ENCODE measurements at regions not wholly inside any gene's neighbourhood (a gene's known extent, or its start where the extent isn't known, plus 50 kb on each side); places are given as distances from the start of the nearest gene placed in this dataset.

DNA sequence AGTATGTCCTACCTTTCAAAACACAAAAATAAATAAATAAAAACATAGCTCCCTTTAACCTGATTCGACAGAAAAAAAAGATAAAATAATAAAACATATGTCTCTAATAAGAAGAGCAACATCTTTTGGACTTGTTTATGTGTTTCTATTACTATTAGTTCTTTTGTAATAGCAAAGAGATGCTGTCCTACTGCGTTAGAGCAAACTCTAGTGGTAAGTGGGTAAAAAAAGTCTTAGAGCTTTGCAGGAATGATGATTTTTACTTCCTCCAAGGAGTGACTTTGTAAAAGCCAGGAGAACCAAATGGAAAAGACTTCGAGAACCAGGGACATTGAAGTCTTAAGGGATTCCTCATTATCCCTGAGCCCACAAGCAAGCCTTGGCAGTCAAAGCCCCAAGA is 450.1 kb downstream of the METTL4 start:
- Histone ChIP-seq H3K4me3 (replicated peaks in 1 of 2; ENCODE audit: low read depth in 1 of 2, low read length in 2 of 2) (no peak overlapping the region), H3K4me1 (ENCODE audit: control insufficient read depth in 1 of 2, insufficient read depth in 2 of 2, low read length in 2 of 2) (no peaks in the 10 kb centered on the region), H3K9me3 (ENCODE audit: control insufficient read depth in 1 of 2, insufficient read depth in 1 of 2, low read depth in 1 of 2, low read length in 2 of 2) (no peaks in the 10 kb centered on the region), H3K79me2 (ENCODE audit: insufficient read depth, low read length) (no peaks in the 10 kb centered on the region), H3K9me2 (ENCODE audit: insufficient read depth) (no peaks in the 10 kb centered on the region), H4K20me1 (ENCODE audit: insufficient read depth) (no peaks in the 10 kb centered on the region), H3K4me2 (ENCODE audit: low read length) (no peak overlapping the region), H3K36me3 (ENCODE audit: control insufficient read depth in 1 of 2, insufficient read depth in 2 of 2, low read length in 2 of 2) (no peaks in the 10 kb centered on the region), H2AFZ (ENCODE audit: low read depth, low read length, poor library complexity, severe bottlenecking) (no peak overlapping the region), H3K27ac (ENCODE audit: low read depth, low read length) (no peak overlapping the region), H3K9ac (ENCODE audit: low read length) (no peak overlapping the region), H3K27me3 (ENCODE audit: insufficient read depth, low read length) (no peaks in the 10 kb centered on the region)
- ATAC-seq (no peak), DNase-seq (ENCODE audit: low read depth, low spot score) (no peak)
- POLR2A ChIA-PET = no interaction called here
- no TSS peak for BruUV-seq (replicated peaks)
- RAD21 ChIA-PET (ENCODE audit: low non-redundant PET in 1 of 2, low total read pairs in 2 of 2, uncharacterized antibody in 2 of 2, unreplicated experiment in 2 of 2) = no interaction called here
- TF ChIP-seq SP1 (IDR thresholded peaks at IDR 0.05; ENCODE audit: low read depth) = no peak
- TF ChIP-seq CBX3 (IDR thresholded peaks at IDR 0.05; ENCODE audit: low read depth) = no peak
- no peak for TF ChIP-seq ELF1 (IDR thresholded peaks at IDR 0.05; ENCODE audit: borderline replicate concordance, low read depth)
- TF ChIP-seq RAD21 (IDR thresholded peaks at IDR 0.05; ENCODE audit: low read depth) = peak; percentile 8; the same call in 1 of the 2 replicates
- no peak for TF ChIP-seq ZFX (IDR thresholded peaks at IDR 0.05)
- TF ChIP-seq SRF (IDR thresholded peaks at IDR 0.05; ENCODE audit: low read depth) = no peak
- intact Hi-C loops (cut with micrococcal nuclease) = no loop called here
- CTCF ChIA-PET = interaction anchor here (1.8 kb wide), 1 partner anchor 15 kb away, joined by 7 read pairs; no protein-coding TSS in a partner anchor

DNA sequence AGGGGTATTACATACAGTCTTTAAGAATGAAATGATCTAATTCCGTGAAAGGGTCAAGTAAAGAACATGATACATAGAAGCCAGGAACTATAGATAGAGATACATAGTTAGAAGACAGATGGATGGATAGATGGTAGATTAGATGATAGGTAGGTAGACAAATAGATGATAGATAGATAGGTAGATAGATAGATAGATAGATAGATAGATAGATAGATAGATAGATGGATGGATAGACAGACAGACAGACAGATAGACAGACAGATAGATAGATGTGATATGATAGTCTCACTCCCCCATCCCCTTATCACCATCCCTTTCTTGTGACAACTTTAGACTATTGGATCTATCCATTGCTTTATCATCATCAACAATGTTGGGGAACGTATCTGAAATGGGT is 448.2 kb downstream of the METTL4 start:
- RAD21 ChIA-PET (ENCODE audit: low non-redundant PET in 1 of 2, low total read pairs in 2 of 2, uncharacterized antibody in 2 of 2, unreplicated experiment in 2 of 2) = no interaction called here
- intact Hi-C loops (cut with micrococcal nuclease) = no loop called here
- POLR2A ChIA-PET = no interaction called here
- TF ChIP-seq ELF1 (IDR thresholded peaks at IDR 0.05; ENCODE audit: borderline replicate concordance, low read depth) = no peak
- TF ChIP-seq SIN3A (IDR thresholded peaks at IDR 0.05; ENCODE audit: low read depth) = no peak
- no peak for TF ChIP-seq POLR2AphosphoS5 (IDR thresholded peaks at IDR 0.05; ENCODE audit: low read depth, low read length)
- no peak for TF ChIP-seq POLR2A (IDR thresholded peaks at IDR 0.05; ENCODE audit: borderline replicate concordance, extremely low read depth, insufficient read depth, insufficient read length)
- TF ChIP-seq, protein P1, sequence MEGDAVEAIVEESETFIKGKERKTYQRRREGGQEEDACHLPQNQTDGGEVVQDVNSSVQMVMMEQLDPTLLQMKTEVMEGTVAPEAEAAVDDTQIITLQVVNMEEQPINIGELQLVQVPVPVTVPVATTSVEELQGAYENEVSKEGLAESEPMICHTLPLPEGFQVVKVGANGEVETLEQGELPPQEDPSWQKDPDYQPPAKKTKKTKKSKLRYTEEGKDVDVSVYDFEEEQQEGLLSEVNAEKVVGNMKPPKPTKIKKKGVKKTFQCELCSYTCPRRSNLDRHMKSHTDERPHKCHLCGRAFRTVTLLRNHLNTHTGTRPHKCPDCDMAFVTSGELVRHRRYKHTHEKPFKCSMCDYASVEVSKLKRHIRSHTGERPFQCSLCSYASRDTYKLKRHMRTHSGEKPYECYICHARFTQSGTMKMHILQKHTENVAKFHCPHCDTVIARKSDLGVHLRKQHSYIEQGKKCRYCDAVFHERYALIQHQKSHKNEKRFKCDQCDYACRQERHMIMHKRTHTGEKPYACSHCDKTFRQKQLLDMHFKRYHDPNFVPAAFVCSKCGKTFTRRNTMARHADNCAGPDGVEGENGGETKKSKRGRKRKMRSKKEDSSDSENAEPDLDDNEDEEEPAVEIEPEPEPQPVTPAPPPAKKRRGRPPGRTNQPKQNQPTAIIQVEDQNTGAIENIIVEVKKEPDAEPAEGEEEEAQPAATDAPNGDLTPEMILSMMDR (IDR thresholded peaks at IDR 0.05 in 2 of 3, conservative IDR thresholded peaks at IDR 0.05 in 1 of 3; ENCODE audit: borderline replicate concordance in 1 of 3, insufficient read depth in 1 of 3, low read depth in 2 of 3, low read length in 2 of 3) = no peak
- TF ChIP-seq CBX3 (IDR thresholded peaks at IDR 0.05; ENCODE audit: low read depth) = no peak
- TF ChIP-seq FOSL1 (IDR thresholded peaks at IDR 0.05; ENCODE audit: low read depth) = no peak
- TF ChIP-seq, protein P2, sequence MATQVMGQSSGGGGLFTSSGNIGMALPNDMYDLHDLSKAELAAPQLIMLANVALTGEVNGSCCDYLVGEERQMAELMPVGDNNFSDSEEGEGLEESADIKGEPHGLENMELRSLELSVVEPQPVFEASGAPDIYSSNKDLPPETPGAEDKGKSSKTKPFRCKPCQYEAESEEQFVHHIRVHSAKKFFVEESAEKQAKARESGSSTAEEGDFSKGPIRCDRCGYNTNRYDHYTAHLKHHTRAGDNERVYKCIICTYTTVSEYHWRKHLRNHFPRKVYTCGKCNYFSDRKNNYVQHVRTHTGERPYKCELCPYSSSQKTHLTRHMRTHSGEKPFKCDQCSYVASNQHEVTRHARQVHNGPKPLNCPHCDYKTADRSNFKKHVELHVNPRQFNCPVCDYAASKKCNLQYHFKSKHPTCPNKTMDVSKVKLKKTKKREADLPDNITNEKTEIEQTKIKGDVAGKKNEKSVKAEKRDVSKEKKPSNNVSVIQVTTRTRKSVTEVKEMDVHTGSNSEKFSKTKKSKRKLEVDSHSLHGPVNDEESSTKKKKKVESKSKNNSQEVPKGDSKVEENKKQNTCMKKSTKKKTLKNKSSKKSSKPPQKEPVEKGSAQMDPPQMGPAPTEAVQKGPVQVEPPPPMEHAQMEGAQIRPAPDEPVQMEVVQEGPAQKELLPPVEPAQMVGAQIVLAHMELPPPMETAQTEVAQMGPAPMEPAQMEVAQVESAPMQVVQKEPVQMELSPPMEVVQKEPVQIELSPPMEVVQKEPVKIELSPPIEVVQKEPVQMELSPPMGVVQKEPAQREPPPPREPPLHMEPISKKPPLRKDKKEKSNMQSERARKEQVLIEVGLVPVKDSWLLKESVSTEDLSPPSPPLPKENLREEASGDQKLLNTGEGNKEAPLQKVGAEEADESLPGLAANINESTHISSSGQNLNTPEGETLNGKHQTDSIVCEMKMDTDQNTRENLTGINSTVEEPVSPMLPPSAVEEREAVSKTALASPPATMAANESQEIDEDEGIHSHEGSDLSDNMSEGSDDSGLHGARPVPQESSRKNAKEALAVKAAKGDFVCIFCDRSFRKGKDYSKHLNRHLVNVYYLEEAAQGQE (IDR thresholded peaks at IDR 0.05; ENCODE audit: low read depth) = no peak
- no peak for TF ChIP-seq ZNF274 (IDR thresholded peaks at IDR 0.05; ENCODE audit: low read depth, low read length)
- TF ChIP-seq, protein P3, sequence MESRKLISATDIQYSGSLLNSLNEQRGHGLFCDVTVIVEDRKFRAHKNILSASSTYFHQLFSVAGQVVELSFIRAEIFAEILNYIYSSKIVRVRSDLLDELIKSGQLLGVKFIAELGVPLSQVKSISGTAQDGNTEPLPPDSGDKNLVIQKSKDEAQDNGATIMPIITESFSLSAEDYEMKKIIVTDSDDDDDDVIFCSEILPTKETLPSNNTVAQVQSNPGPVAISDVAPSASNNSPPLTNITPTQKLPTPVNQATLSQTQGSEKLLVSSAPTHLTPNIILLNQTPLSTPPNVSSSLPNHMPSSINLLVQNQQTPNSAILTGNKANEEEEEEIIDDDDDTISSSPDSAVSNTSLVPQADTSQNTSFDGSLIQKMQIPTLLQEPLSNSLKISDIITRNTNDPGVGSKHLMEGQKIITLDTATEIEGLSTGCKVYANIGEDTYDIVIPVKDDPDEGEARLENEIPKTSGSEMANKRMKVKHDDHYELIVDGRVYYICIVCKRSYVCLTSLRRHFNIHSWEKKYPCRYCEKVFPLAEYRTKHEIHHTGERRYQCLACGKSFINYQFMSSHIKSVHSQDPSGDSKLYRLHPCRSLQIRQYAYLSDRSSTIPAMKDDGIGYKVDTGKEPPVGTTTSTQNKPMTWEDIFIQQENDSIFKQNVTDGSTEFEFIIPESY (IDR thresholded peaks at IDR 0.05; ENCODE audit: extremely low read depth, insufficient replicate concordance, low read length) = no peak

More for the DNA sequence above, 448.2 kb downstream of the METTL4 start:
- Histone ChIP-seq H3K4me2 (ENCODE audit: low read length) (no peak overlapping the region), H2AFZ (ENCODE audit: low read depth, low read length, poor library complexity, severe bottlenecking) (no peak overlapping the region), H3K27ac (ENCODE audit: low read depth, low read length) (no peak overlapping the region), H3K36me3 (ENCODE audit: control insufficient read depth in 1 of 2, insufficient read depth in 2 of 2, low read length in 2 of 2) (no peaks in the 10 kb centered on the region), H3K9me3 (ENCODE audit: control insufficient read depth in 1 of 2, insufficient read depth in 1 of 2, low read depth in 1 of 2, low read length in 2 of 2) (no peaks in the 10 kb centered on the region), H3K9ac (ENCODE audit: low read length) (no peak overlapping the region), H3K27me3 (ENCODE audit: insufficient read depth, low read length) (no peaks in the 10 kb centered on the region), H3K9me2 (ENCODE audit: insufficient read depth) (no peaks in the 10 kb centered on the region), H3K79me2 (ENCODE audit: insufficient read depth, low read length) (no peaks in the 10 kb centered on the region), H3K4me3 (replicated peaks in 1 of 2; ENCODE audit: low read depth in 1 of 2, low read length in 2 of 2) (no peak overlapping the region), H4K20me1 (ENCODE audit: insufficient read depth) (no peaks in the 10 kb centered on the region), H3K4me1 (ENCODE audit: control insufficient read depth in 1 of 2, insufficient read depth in 2 of 2, low read length in 2 of 2) (no peaks in the 10 kb centered on the region)
- BruUV-seq (replicated peaks) = no TSS peak
- CTCF ChIA-PET = no interaction called here
- ATAC-seq = no peak
- no peak for DNase-seq (ENCODE audit: low read depth, low spot score)
